ENCODE measurements at regions not wholly inside any gene's neighbourhood (a gene's known extent, or its start where the extent isn't known, plus 50 kb on each side); places are given as distances from the start of the nearest gene placed in this dataset.

GRCh38 chr14:35929186-35929585 is 103.0 kb downstream of the BRMS1L start:
- ChIA-PET CTCF (ENCODE audit: low intra/inter-chr PET ratio) (no interaction called here), POLR2A (interaction anchor here (0.6 kb wide), 1 partner anchor 568 kb away, joined by 3 read pairs; no protein-coding TSS in a partner anchor)
- DNase-seq (ENCODE audit: extremely low read depth in 1 of 4, low spot score in 3 of 4) (no peak), FAIRE-seq (no peak), ATAC-seq (no peak)
- Histone ChIP-seq H3K4me2 (ENCODE audit: insufficient read depth, low read length) (no peak overlapping the region), H3K79me2 (ENCODE audit: control insufficient read depth, insufficient read depth, low read length) (no peaks in the 10 kb centered on the region), H4K20me1 (replicated peaks; ENCODE audit: control insufficient read depth, insufficient read depth, low read length) (no peaks in the 10 kb centered on the region), H3K27me3 (ENCODE audit: control insufficient read depth in 2 of 2, insufficient read depth in 2 of 2, low read length in 2 of 2) (no peaks in the 10 kb centered on the region), H3K36me3 (ENCODE audit: control insufficient read depth, insufficient read depth, low read length) (no peaks in the 10 kb centered on the region), H3K4me1 (replicated peaks in 1 of 2; ENCODE audit: control insufficient read depth in 2 of 2, insufficient read depth in 2 of 2, low read length in 2 of 2) (no peaks in the 10 kb centered on the region), H3K27ac (ENCODE audit: extremely low read depth, low read depth, low read length) (no peak overlapping the region), H3K9me3 (replicated peaks; ENCODE audit: control insufficient read depth, insufficient read depth, low read depth, low read length) (no peaks in the 10 kb centered on the region), H3K4me3 (no peak overlapping the region), H3K9me1 (ENCODE audit: control insufficient read depth, insufficient read depth, low read length) (no peaks in the 10 kb centered on the region), H2AFZ (ENCODE audit: low read depth, low read length) (no peak overlapping the region), H3K9ac (ENCODE audit: insufficient read depth in 1 of 2, low read depth in 2 of 2, low read length in 2 of 2) (no peak overlapping the region)
- intact Hi-C loops (cut with micrococcal nuclease) (no loop called here), in situ Hi-C loops (cut with MboI) (no loop called here)
- 0% methylated on average over 4 of the region's 4 CpGs for WGBS (ENCODE audit: insufficient coverage, low coverage, missing lambda C conversion rate)
- TF ChIP-seq CREM (IDR thresholded peaks at IDR 0.05; ENCODE audit: low read depth): no peak
- no peak for TF ChIP-seq ZNF41 (CRISPR knock-in tag; conservative IDR thresholded peaks at IDR 0.05)
- TF ChIP-seq HEY1 (CRISPR knock-in tag; IDR thresholded peaks at IDR 0.05; ENCODE audit: borderline replicate concordance): no peak
- TF ChIP-seq ILF3 (IDR thresholded peaks at IDR 0.05; ENCODE audit: borderline replicate concordance): no peak
- no peak for TF ChIP-seq EWSR1 (IDR thresholded peaks at IDR 0.05; ENCODE audit: borderline replicate concordance, low read depth, partially characterized antibody)
- TF ChIP-seq LEF1 (IDR thresholded peaks at IDR 0.05): no peak
- BruUV-seq (replicated peaks): no TSS peak

- in situ Hi-C loops (cut with MboI) (no loop called here), intact Hi-C loops (cut with micrococcal nuclease) (no loop called here)
- no peaks in the 10 kb centered on the region for H3K9me1 ChIP-seq (ENCODE audit: control insufficient read depth, insufficient read depth, low read length)
- H3K27ac ChIP-seq (ENCODE audit: extremely low read depth, low read depth, low read length): no peak overlapping the region
- ATAC-seq (no peak), FAIRE-seq (no peak), DNase-seq (ENCODE audit: extremely low read depth in 1 of 4, low spot score in 3 of 4) (no peak)
- H3K9ac ChIP-seq (ENCODE audit: insufficient read depth in 1 of 2, low read depth in 2 of 2, low read length in 2 of 2): no peak overlapping the region
- 0% methylated on average over 2 of the region's 3 CpGs for WGBS (ENCODE audit: insufficient coverage, low coverage, missing lambda C conversion rate)
- H3K4me3 ChIP-seq: no peak overlapping the region
- no peaks in the 10 kb centered on the region for H3K79me2 ChIP-seq (ENCODE audit: control insufficient read depth, insufficient read depth, low read length)
- no peak overlapping the region for H2AFZ ChIP-seq (ENCODE audit: low read depth, low read length)
- H3K27me3 ChIP-seq (ENCODE audit: control insufficient read depth in 2 of 2, insufficient read depth in 2 of 2, low read length in 2 of 2): no peaks in the 10 kb centered on the region
- H3K36me3 ChIP-seq (ENCODE audit: control insufficient read depth, insufficient read depth, low read length): no peaks in the 10 kb centered on the region
- BruUV-seq (replicated peaks): no TSS peak
- no peaks in the 10 kb centered on the region for H3K4me1 ChIP-seq (replicated peaks in 1 of 2; ENCODE audit: control insufficient read depth in 2 of 2, insufficient read depth in 2 of 2, low read length in 2 of 2)
- CTCF ChIA-PET (ENCODE audit: low intra/inter-chr PET ratio): no interaction called here
- H3K9me3 ChIP-seq (replicated peaks; ENCODE audit: control insufficient read depth, insufficient read depth, low read depth, low read length): no peaks in the 10 kb centered on the region
- H4K20me1 ChIP-seq (replicated peaks; ENCODE audit: control insufficient read depth, insufficient read depth, low read length): no peaks in the 10 kb centered on the region
- POLR2A ChIA-PET: no interaction called here
- H3K4me2 ChIP-seq (ENCODE audit: insufficient read depth, low read length): no peak overlapping the region
- TF ChIP-seq CEBPZ (IDR thresholded peaks at IDR 0.05; ENCODE audit: borderline replicate concordance, low read depth, low read length) (no peak), EP300 (IDR thresholded peaks at IDR 0.05; ENCODE audit: low read length) (no peak), ZZZ3 (IDR thresholded peaks at IDR 0.05) (no peak), ATF7 (IDR thresholded peaks at IDR 0.05) (no peak), HNRNPH1 (optimal IDR thresholded peaks at IDR 0.05; ENCODE audit: low read depth, low read length) (no peak), HES1 (IDR thresholded peaks at IDR 0.05; ENCODE audit: low read depth) (no peak), FOS (IDR thresholded peaks at IDR 0.05; ENCODE audit: extremely low read depth, insufficient read length) (no peak), NUFIP1 (IDR thresholded peaks at IDR 0.05; ENCODE audit: partially characterized antibody) (no peak)
Measured at GRCh38 chr14:35927727-35928126, 101.6 kb downstream of the BRMS1L start.

All from K562 (cell line).